ENCODE measurements at regions not wholly inside any gene's neighbourhood (a gene's known extent, or its start where the extent isn't known, plus 50 kb on each side); places are given as distances from the start of the nearest gene placed in this dataset.
"Not testable (repeated sequence)": the region's sequence is repeated elsewhere in the genome, so short reads cannot be mapped to it uniquely, and the experiment has no call there.

- DNase-seq (ENCODE audit: low read depth), result no peak
Measured at GRCh38 chr2:595141-595815, 81.9 kb downstream of the TMEM18 start.

GRCh38 chr2:594297-594949, 82.8 kb downstream of the TMEM18 start:
- DNase-seq (ENCODE audit: low read depth), result no peak

- no peak for DNase-seq (ENCODE audit: low read depth)
Measured at GRCh38 chr2:593356-594026, 83.7 kb downstream of the TMEM18 start.

- DNase-seq (ENCODE audit: low read depth), result no peak
Measured at GRCh38 chr2:592737-593136, 84.5 kb downstream of the TMEM18 start.

- no peak for DNase-seq (ENCODE audit: low read depth)
Measured at GRCh38 chr2:590214-591175, 86.7 kb downstream of the TMEM18 start.

- no peak for DNase-seq (ENCODE audit: low read depth)
Measured at GRCh38 chr2:589281-590130, 87.7 kb downstream of the TMEM18 start.

- no peak for DNase-seq (ENCODE audit: low read depth)
Measured at GRCh38 chr2:588074-588645, 89.0 kb downstream of the TMEM18 start.

GRCh38 chr2:587087-587960, 89.9 kb downstream of the TMEM18 start:
- no peak for DNase-seq (ENCODE audit: low read depth)

GRCh38 chr2:586641-587076, 90.5 kb downstream of the TMEM18 start:
- no peak for DNase-seq (ENCODE audit: low read depth)

- DNase-seq (ENCODE audit: low read depth), result peak; percentile 30
Measured at GRCh38 chr2:584863-585823, 92.1 kb downstream of the TMEM18 start.

GRCh38 chr2:583666-584065, 93.5 kb downstream of the TMEM18 start:
- DNase-seq (ENCODE audit: low read depth), result no peak

- no peak for DNase-seq (ENCODE audit: low read depth)
Measured at GRCh38 chr2:582792-583528, 94.2 kb downstream of the TMEM18 start.

- DNase-seq (ENCODE audit: low read depth), result not testable (repeated sequence)
Measured at GRCh38 chr2:582289-582688, 94.9 kb downstream of the TMEM18 start.

- no peak for DNase-seq (ENCODE audit: low read depth)
Measured at GRCh38 chr2:579961-580360, 97.2 kb downstream of the TMEM18 start.

- no peak for DNase-seq (ENCODE audit: low read depth)
Measured at GRCh38 chr2:579351-579886, 97.8 kb downstream of the TMEM18 start.

GRCh38 chr2:576292-576691, 100.9 kb downstream of the TMEM18 start:
- DNase-seq (ENCODE audit: low read depth), result no peak

- DNase-seq (ENCODE audit: low read depth), result no peak
Measured at GRCh38 chr2:575727-576236, 101.4 kb downstream of the TMEM18 start.

Data from stimulated activated CD8-positive, alpha-beta memory T cell treated with anti-CD3 and anti-CD28 coated beads, Interleukin-4, amount 100 ng/mL, for 24 hours (primary cell).